ENCODE measurements at regions not wholly inside any gene's neighbourhood (a gene's known extent, or its start where the extent isn't known, plus 50 kb on each side); places are given as distances from the start of the nearest gene placed in this dataset.
A peak's percentile ranks its signal among the peaks of the same experiment; 100 is the strongest.
"Not testable (repeated sequence)": the region's sequence is repeated elsewhere in the genome, so short reads cannot be mapped to it uniquely, and the experiment has no call there.

DNA sequence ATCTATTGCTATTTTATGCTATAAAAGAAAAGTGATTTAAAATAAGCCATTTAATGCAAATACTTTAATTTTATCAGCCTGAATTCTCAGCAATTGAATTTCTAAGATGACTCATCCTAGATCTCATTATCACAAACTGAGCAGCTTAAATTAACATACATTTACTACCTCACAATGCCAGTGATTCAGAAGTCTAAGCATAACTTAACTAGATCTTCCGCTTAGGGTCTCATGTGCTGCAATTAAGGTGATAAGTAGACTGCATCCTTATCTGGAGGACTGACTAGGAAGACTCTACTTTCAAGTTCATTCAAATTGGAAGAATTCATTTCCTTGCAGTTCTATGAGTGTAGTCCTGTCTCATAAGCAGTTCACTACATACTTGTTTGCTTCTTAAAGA, 286.6 kb downstream of the COL11A1 start:
- no peak for DNase-seq

DNA sequence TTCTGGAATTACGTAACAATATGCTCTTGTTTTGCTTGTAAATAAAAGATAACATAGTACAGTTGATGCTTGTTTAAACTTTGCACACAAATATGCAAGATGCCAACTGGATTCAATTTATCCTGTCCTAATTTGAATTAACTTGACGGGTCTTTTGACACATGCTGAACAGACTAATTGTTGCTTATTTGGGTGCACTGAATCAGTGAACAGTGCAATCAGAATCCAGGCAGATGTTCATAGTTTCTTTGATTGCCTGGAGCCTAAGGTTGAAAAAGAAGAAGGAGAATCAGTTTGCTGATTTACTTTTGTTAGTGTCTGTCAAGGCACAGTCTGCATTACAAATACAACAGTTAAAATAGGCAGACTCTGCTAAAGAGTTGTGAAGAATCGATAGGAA, 307.9 kb downstream of the COL11A1 start:
- DNase-seq, result no peak

DNA sequence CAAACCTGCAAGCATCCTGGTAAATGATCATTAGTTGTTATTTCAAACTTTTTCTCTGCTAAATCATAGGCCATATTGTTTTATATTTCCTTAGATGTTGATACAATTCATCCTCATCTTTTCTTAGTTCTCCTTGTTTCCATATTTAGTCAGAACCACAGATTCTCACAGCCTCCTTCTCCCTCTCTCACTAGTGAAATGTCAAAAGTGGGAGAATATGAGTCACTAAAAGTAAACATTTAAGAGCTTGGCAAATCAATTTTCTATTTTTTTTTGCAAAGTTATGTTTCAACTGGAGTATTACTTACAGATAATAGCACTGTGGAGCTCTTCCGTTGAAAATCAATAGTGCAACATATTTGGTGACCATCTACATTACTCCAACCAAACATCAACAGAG, 308.8 kb downstream of the COL11A1 start:
- DNase-seq, result no peak

DNA sequence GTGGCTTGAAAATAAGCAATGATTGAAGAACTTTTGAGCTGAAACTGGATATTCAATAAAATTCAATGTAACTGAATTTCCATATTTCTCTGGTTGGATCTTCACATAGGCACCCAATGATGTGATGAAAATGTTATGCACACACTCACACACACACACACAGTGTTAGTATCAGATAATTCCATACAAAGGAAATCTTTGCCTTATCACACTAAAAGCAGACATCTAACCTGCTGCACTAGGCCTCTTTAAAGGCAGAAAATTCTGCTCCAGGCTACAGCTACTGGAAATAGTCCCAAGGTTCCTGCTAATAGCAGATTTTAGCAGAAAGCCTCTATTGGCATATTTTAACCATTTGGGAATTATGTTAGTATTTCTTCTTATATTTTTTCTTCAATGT, 309.6 kb downstream of the COL11A1 start:
- no peak for DNase-seq

DNA sequence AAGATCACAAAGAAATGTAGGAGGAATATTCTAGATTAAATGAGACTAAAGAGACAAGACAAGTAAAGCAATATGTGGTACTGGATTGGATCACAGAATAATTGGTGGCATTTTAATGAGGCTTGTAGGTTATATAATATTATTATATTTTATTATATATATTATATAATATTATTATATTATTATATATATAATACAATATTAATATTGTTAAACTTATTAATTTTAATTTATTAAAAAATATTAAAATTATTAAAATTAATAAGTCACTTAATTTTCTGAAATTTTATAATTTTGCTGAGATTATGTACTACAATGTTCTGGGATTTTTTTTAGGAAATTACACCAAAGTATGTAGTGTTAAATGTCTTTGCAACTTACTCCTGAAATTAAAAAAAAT, 311.9 kb downstream of the COL11A1 start:
- DNase-seq, result no peak

DNA sequence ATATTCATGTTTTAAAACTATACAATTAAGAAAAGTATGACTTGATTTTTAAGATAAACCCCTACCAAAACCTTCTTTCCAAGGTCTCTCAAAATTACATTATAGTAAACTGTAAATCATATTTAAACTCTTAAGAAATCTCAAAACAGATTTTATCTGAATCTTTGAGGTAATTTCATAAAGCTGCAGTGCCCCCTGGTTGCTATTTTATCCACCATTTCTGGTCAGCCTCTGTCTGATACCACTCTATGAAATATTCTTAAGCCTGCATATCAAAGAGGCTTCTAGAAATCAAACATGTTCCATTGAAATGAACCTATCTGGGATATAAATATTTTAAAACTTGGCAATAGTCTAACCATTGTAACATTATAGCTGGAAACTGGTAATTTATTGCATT, 317.3 kb downstream of the COL11A1 start:
- peak; percentile 9 for DNase-seq

DNA sequence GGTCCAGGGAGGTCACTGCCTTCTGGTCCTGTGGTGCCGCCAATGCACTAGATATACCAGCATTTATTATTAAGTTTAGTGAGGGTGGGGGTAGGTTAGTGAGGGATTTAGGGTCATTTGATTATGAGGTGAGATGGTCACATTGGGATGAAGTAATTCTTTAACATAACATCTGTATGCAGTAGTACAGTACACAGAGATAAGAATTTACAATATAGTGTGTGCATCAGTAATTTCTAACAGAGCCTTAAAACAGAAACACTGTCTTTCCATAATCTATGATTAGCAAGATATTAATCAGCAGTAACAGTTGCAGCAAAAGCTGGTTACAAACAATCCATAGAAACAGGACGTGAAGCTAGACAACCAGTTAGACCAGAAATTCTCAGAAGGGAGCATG, 318.4 kb downstream of the COL11A1 start:
- DNase-seq, result not testable (repeated sequence)

DNA sequence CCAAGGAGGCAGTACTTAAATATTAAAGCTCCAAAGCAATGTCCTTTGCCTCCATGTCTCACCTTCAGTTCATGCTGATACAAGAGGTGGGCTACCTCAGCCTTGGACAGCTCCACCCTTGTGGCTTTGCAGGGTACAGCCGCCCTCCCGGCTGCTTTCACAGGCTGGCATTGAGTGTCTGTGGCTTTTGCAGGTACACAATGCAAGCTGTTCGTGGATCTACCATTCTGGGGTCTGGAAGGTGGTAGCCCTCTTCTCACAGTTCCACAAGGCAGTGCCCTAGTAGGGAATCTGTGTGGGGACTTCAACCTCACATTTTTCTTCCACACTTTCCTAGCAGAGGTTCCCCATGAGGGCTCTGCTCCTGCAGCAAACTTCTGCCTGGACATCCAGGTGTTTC, 324.8 kb downstream of the COL11A1 start:
- DNase-seq, result no peak

DNA sequence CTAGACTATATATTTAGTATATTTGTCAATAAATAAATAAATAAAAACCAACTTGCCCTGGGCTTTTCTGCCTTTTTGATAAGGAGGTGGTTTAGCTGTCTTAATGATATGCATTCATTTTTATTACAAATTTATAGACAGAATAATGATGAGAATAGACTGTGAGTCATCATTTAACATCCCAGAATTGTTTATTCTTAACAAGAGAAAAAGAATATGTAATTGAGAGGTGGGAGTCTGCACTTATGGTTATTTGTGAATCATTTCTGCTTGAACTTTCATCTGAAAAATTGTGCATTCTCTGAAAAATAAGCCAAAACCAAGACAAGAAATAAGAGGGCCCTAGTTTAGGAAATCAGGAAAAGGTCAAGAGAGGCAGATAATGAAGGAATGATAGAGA, 326.2 kb downstream of the COL11A1 start:
- no peak for DNase-seq

DNA sequence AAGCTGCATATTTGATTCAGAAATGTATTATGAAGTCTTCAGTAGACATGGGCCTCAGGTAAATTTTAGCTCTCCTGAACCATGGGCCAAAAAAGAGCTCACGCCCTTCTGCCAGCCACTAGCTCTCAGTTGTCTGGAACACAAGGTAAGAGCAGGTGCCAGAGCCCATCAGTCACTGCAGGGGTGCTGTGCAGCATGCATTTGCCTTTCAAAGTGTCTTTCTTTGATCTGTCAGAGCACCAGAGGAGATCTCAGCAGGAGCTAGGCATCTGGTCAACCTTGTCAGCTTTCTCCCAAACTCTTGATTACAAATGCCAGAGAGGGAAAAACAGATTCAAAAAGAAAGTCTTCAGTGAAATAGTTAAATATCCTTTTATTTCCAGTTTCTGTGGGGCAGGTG, 332.3 kb downstream of the COL11A1 start:
- DNase-seq, result no peak

DNA sequence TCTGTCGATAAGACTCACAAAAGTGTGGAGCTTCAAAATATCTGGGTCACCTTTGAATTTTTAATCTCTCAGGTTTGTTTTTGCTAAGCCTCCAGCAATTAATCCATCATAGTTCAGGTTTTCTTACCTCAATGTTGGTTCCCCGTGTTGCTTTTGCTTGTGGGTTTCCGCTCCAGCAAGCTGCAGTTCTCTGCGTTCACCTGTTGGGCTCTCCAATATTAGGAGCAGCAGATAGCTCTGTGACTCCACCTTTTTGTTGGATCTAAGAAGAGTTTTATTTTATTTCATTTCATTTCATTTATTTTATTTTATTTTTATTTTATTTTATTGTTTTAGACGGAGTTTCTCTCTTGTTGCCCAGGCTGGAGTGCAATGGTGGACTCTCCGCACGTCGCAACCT, 335.5 kb downstream of the COL11A1 start:
- DNase-seq, result no peak

DNA sequence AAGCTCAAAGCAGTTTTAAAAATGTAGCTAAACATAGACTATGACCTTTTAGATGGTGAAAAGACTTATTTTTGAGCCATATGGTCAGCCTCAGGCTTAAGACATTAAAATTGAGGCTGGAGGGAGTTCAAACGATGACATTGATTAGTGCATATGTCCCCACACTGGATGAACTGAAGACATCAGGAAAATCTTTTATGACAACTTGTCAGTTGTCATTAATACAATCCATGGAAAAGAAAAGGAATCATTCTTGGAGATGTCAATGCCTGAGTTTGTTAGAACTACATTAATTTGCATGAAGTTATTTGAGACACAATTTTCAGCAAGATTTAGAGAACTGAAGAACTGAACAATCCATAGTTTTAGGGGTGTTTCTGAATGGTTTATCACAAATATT, 349.9 kb downstream of the COL11A1 start:
- DNase-seq, result no peak

DNA sequence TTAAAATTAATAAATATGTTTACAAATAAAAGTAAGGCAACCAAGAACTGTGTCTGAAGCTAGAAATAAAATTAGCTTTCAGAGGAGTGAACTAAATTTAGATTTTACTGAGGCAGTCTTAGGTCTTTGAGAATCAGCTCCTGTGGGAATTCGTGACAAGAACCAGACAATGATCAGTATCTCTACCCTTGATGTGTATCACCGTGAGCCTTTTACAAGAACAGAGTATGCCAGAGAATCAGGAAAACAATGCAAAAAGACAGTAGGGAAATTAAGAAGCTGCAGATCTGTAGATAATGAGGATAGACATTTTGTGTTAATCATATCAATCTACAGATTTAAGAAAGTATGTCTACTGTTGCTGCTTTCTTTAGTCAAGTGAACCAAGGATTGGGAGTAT, 351.0 kb downstream of the COL11A1 start:
- no peak for DNase-seq

DNA sequence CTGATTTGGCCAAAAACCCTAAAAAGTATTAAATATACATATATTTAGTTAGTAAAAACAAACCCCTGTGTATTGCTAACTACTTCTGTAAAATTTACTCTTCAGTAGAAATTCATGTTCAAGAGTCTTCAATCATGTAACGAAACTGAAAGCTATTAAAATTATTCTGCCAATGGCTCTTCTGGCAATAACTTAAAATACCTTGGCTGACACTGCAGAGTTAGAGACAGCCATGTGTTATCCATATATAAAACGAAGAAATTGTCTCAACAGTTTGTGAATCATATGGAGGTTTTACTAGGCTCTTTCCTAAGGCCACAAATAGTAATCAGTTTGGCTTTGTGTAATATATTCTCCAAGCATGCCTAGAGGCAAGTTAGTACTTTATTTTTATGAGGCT, 357.2 kb downstream of the COL11A1 start:
- no peak for DNase-seq

DNA sequence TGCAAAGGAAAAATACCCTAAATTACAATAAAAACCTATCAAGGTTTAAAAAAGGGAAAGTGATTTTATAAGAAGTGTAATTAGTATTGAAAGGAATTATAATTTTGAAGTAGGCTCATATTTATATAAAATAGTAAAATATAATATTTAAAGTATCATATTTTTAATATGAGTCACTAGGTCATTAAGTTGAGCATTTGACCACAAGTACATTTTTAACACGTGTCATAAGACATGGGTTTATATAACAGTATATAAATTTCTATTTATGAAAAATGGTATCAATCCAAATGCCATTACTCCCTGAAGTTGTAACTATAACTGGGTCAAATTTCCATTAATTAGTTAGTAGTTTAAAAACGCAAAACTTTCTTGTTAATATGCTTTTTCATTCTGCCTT, 365.9 kb downstream of the COL11A1 start:
- DNase-seq, result no peak

DNA sequence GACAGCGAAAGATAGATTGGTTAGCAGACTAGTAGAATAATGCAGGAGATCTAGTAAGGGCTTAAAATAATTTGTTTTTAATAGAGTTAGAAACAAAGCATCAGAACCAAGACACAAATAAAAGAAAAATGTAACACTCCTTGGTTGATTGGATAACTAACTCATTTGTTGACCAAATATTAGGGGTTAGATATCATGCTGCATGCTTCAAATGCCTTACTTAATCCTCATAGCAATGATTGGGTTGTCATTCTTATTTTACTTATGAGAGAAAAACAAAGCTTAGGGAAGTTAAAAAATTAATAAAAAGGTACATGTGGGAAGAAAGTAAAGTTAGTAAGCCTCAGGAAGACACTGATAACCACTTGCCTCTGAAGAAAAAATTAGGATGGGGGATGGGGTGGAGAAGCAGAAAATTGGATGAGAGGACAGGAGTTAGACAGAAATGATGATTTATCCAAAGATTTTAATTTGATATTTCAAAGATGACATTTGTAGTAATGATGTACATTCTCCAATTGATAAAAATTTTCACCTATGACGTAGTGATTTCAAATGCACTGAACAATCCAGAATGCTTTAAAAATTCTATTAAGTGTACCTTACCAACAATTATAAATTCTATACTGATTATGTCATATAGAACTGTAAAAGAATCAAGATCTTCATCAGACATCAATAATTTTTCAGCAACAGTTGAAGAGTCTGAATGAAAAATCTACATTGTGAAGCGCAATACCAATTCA, 374.7 kb downstream of the COL11A1 start:
- no peak for DNase-seq

DNA sequence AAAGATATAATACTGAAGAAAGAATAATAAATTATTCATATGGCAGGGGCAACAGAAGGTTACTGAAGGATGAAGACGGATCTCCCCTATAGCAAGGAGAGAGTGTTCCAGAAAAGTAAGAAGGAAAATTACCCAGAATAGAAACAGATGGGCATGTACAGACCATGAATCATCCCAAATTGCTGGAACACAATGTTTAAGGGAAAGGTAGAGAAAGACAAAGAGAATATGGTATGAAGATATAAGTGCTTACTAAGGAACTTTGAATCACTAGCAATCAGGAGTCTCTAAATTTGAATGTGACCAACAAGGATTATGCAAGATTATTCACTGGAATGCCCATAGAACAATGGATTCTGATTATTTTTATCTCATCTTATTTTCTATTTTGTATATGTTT, 375.4 kb downstream of the COL11A1 start:
- DNase-seq, result no peak

DNA sequence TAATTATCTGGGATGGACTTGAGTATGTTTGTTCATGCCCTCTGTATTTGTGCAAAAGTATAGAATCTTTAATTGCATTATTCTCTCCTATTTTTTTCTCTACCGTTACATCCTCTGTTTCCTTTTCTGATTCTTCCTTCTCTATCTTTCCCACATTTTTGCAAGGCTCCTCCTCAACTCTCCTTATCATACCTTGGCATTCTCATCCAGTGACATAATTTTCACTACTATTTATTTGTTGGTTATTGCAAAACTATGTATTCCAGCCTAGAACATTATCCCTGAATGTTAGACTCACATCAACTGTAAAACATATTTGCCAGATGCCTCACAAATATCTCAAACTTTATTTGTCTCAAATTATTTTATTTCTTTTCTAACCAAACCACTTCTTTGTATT, 381.9 kb downstream of the COL11A1 start:
- DNase-seq, result no peak

DNA sequence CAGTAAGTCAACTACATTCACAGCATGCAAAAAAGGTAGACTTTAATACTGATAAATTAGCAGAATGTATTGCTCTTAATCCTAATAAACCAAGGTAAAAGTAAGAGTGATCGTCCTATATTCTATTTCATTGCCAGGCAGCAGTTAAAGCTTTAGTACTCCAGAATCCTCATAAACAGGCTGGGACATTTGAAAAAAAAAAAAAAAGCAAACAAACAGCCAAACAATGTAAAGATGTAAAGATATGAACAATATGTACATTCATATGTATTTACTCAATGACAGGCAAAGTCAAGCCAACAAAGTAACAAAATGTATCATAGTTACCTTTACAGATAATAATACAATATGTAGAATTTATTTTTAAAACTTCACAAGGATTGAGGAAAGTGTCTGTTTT, 383.6 kb downstream of the COL11A1 start:
- no peak for DNase-seq

DNA sequence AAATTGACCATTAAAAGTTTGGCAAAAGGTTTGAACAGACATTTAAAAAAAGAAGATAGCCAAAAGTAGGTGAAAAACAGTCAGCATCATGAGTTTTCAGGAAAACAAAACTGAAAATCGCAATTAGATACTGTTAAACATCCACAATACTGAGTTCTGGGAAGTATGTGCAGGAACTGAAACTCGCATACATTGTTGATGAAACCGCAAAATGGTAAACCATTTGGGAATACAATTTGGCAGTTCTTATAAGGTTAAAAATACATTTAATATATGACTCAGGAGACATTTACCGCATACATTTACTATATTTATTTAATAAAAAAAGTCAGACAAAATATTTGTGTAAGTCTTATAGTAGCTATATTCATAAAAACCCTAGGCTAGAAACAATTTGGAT, 393.2 kb downstream of the COL11A1 start:
- DNase-seq, result no peak

DNA sequence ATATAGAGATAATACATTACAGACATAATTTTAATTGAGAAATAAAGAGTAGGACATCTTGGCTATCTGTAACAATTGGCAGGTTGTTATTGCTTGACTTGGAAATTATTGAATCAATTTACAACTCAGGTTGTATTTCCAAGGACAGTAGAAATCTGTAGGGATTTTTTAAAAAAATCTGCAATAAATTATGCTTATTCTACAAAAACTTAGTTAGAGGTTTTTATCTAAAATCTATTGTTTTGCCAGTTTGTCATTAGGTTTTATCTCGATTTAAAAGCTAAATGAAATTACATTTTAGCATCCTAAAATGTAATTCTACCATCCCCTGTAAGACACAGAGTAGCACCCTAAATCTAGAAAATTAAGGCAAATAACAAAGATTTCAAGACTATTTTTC, 408.8 kb downstream of the COL11A1 start:
- DNase-seq, result no peak

DNA sequence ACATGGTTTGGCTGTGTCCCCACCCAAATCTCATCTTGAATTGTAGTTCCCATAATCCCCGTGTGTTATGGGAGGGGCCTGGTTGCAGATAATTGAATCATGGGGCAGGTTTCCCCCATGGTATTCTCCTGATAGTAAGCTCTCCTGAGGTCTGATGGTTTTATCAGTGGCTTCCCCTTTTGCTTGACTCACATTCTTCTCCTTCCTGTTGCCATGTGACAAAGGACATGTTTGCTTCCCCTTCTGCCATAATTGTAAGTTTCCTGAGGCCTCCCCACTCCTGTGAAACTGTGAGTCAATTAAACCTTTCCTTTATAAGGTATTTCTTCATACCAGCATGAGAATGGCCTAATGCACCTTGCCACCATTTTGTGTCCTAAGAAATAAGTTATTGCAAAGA, 415.0 kb downstream of the COL11A1 start:
- DNase-seq, result peak; percentile 6

DNA sequence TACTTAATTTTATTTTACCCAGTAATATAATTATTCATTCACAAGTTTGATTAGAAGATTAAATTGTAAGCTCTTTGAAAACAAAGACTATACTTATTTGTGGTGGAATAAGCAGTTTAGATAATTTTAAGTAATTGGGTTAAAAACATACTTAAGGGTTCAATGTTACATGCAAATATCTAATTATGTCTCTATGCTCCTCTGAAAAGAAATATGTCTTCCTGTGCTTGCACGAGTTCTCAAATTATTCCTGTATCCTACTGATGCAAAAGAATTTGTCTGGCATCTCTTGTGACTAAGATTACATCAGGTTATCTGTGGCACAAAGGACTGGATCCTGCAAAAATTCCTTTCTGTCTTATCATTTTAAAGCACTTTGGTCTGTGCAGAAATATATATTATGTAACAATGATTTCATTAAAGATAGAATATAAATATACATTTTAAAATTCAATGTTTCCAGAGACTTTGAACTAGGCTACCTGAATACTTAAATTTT, 416.7 kb downstream of the COL11A1 start:
- DNase-seq, result no peak

DNA sequence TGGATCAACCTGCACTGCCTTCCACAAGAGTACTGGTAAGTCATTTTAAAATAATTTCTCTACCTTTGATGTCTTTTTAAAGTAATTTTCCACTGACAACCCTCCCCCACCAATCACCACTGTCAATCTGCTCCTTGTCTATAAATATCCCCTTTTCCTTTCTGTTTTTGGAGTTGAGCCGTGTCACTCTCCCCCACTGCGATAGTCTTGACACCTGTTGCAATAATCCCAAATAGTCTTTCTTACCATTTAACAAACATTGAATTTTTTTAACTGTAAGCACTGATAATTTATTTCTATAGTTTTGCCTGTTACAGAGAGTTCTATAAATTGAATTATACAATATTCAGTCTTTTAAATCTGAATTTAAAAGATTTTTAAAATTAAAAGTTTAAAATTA, 420.9 kb downstream of the COL11A1 start:
- DNase-seq, result no peak

DNA sequence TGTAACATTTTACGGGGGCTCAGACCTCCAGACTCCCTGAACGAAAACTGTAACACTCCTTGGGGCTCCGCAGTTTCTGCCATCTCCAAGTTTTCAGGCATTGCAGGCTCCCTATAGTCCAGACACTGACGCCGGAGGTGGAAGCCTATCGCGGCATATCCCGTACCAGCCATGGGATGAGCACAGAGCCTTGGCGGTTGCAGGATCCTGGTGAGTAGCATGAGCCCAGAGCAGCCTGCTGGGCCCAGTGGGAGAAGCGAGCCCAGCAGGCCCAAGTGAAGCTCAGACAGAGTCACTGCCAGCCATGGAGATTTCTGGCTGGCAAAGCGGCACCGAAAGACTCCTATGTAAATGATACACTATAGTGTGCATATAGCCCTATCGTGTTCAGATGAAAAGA, 446.8 kb downstream of the COL11A1 start:
- no peak for DNase-seq
